Medulla oblongata (tissue), 1 donor: ENCODE measurements at regions not wholly inside any gene's neighbourhood (a gene's known extent, or its start where the extent isn't known, plus 50 kb on each side); places are given as distances from the start of the nearest gene placed in this dataset.
A peak's percentile ranks its signal among the peaks of the same experiment; 100 is the strongest.

Source experiments
- DNase-seq: peaks from one replicate; pipeline ENCODE4 v3.0.0-alpha.2; 2015; ENCODE audit errors: extremely low spot score

DNA sequence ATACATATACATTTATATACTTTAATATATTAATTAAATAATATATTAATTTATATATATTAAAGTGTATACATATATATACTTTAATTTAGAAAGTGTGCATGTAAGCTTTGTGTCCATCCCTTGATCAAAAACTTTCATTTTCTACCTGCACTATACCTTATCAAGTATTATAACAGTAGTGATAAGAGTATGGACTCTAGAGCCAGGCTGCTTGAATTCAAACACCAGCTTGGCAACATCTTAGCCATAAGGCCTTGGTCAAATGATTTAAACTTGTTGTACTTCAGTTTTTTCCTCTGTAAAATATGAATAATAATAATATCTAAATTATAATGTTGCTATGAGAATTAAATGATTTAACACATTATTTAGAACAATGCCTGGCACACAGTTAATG, 327.6 kb upstream of the NECTIN3 start:
- no peak for DNase-seq

DNA sequence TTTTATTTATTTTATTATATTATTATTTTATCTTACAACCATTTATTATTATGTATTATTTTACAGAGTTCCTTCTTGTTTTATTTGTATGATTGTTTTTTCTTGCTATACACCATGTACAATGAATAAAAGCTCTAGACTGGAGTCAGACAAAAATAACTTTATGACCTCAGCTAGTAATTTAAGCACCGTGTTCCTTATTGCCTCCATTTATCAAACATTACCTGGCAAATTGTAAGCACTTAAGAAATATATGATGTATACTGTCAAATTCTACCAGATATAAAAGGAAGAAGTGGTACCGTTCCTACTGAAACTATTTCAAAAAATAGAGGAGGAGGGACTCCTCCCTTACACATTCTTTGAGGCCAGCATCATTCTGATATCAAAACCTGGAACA, 326.9 kb upstream of the NECTIN3 start:
- DNase-seq = no peak

DNA sequence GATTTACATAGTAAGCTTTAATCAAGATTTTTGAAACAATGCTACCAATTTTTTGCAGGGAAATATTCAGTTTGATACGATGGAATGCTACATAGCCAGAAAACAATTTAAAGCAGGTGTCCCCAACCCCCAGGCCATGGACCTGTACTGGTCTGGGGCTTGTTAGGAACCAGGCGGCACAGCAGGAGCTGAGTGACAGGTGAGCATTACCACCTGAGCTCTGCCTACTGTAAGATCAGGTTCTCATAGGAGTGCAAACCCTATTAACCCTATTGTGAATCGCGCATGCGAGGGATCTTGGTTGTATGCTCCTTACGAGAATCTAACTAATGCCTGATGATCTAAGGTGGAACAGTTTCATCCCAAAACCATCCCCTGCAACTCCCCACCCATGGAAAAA, 322.6 kb upstream of the NECTIN3 start:
- DNase-seq = no peak

DNA sequence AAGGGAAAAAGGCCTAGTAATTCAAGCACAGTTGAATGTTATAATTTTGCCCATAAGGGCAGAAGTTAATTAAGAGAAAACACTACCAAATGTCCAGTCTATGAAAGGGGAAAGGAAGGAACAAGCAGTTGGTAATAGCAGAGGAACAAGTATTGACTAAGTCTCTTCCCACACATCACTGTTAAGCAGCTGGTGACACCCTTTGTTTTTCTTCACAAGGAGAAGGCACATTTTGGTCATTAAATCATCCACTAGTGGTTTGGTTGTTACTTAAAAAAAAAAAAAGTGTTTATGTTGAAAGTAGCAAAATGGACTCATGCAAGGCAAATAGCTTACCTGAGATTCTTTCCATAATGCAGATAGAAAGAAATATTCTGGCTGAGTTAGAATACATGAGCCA, 321.4 kb upstream of the NECTIN3 start:
- DNase-seq = no peak

DNA sequence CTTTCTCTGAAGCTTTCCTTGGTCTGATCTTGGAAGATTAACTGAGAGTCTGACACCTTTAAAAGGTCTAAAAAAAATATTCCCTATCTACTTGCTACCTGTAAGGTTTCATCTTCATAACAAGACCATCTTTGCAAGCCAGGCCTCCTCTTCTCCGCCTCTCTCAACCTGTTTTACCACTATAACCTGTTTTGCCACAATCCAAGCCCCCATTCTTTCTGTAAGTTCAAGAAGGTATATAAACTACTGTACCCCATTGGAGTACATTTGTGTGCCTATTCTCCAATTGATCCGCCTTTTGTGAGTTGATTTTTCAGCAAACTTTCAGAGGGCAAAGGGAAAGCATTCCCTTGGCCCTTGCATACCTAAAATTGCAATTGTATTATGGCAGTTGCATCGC, 319.3 kb upstream of the NECTIN3 start:
- no peak for DNase-seq

DNA sequence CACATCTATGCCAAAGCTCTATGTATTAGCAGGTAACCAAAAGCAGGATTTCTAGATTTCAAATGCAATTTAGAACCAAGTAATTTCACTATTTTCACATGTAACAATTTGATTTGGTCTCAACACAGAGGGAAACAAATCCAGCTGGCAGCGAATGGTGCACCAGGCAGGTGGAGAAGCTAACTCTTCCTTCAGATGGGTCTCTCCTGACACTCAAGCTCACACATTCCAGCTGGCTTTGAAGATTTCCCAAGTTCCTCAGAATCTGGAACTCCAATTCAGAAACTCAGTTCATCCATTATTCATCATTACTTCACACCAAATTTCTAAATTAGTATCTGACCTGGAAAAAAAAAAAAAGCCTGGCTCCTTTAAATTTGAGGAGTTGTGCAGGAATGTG, 318.1 kb upstream of the NECTIN3 start:
- DNase-seq = no peak

DNA sequence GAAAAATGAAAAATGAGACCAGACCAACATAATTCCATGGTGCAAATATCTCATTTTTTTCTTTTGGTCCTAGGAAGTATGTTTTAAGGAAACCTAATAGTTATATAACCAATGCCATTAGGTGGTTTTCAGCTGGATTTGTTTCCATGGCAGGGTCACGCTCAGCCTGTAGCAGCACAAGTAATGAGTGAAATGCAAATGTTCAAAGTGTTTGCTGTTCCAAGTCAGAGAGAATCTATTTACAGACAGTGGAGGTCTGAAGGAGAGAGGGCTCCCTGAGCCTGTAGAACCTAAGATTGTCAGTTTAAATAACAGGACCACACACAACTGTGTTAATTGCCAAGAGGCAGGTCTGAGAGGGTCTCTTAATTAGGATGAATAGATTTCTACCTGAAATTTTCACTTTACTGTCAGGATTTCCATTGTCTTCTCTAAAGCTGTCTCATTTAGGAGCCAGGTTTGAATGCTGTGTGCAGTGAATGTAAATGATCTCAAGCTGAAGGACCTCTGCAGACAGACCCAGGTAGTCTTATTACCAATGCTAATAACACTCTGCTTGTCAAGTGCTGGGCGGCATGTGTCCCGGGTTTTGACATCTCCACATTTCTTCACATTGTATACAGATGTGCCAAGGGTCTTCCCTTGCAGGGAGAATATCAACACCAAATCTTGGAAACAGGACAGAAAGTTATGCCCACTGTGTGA, 317.3 kb upstream of the NECTIN3 start:
- peak; percentile 12 for DNase-seq

DNA sequence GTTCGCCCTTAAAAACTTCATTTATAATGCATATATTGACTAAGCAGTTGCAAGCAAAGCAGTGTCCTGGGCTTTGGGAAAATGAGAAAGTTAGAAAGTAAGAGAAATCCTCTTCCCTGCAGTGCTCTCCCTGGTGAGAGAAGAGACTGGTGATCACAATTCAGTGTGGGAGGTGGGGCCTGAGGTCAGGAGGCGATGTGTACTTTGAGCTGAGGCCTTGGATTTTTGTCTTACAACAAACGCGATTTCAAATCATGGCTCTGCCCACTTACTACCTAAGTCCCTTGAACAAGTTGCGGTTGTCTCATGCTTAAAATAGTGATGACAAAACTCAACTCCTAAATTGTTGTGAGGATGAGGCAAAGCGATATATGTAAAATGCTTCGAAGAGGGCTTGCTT, 316.3 kb upstream of the NECTIN3 start:
- DNase-seq = no peak

DNA sequence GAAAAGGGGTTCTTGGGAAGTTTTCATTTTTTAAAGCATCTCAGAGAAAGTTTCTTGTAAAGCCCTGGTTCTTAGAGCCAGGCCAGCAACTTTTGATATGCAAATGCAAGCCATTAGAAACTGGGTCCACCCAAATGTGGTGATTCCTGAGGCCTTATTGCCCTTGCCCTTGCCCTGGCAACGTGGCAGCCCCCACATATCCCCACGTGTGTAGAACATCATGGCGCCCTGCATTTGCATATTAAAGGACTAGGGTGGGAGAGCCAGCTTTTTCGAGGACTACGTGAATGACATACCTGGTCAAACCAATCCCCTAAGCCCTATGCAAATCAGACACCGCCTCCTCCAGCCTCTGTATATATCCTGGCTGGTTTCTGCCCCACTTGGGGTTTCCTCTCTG, 314.9 kb upstream of the NECTIN3 start:
- no peak for DNase-seq

DNA sequence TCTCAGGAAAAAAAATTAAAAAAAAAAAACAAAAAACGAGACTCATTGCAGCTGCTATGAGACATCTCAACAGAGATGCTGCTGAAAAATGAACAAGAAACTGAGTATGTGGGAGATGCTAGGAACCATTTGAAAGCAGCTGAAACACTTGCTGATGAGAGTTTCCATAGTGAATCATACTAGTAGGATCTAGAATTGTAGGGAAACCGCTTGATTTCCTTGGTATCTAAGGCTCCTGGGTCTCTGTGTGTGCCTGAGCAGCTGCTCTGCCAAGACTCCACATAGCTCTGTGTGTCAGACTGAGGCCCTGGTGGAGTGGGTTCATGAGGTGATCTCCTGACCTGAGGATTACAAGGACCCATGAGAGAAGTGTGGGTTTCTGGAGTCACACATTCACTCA, 313.4 kb upstream of the NECTIN3 start:
- DNase-seq = no peak

DNA sequence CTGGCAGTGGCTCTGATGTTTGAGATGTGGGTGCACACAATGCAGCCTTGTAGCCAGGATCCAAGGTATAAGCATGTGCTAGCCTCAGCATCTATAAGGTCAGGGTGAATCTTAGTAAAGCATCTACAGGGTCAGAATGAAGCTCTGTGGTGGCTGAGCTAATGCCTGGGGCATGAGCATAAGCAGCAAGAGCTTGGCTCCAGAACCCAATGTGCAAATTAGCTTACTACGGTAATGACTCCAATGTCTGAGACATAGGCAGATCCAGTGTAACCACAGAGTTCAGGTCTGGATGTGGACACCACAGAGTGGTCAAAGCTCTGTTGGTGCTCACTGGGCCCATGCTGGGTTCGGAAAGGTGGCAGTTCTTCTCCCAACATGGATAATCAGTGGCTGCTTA, 304.5 kb upstream of the NECTIN3 start:
- no peak for DNase-seq

DNA sequence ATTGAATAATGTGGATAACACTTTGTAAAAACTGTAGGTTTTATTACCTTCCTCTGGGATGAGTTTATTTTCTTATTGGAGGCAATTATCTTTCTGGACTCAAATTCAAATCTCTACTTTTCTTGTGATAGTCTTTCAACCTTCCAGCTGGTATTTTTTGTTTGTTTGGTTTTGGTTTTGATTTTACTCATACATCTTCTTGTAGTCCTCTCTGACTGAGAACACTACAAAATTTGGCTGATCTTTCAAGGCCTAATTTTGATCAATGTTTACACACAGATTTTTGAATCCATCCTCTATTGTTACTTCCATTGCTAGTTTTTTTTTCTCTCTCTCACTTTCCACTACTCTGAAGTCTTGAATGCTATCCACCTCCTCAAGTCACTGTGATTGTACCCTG, 303.8 kb upstream of the NECTIN3 start:
- DNase-seq = no peak

DNA sequence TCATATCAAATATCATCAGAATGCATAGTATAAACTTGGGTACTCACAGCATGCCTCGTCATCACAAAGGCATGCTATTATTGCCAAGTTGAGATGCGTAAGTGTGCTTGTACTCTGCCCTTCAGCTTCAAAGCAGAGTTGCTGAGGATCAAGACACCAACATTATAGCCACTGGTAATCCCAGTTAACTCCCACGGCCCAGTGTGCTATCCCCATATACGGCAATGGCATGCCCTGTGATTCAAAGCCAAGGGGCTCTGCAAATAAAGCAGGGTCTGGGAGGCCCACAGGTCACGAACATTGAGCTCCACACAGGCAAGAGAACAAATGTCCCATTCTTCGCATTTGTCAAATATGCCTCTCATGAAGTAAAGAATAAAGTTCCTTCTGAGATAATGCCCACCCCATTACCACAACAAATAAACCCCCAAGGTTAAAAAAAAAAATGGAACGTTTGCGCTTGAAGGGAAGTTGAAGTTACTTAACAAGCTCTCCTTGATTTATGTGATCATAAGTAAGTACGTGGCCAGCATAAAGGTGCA, 298.1 kb upstream of the NECTIN3 start:
- DNase-seq = no peak

DNA sequence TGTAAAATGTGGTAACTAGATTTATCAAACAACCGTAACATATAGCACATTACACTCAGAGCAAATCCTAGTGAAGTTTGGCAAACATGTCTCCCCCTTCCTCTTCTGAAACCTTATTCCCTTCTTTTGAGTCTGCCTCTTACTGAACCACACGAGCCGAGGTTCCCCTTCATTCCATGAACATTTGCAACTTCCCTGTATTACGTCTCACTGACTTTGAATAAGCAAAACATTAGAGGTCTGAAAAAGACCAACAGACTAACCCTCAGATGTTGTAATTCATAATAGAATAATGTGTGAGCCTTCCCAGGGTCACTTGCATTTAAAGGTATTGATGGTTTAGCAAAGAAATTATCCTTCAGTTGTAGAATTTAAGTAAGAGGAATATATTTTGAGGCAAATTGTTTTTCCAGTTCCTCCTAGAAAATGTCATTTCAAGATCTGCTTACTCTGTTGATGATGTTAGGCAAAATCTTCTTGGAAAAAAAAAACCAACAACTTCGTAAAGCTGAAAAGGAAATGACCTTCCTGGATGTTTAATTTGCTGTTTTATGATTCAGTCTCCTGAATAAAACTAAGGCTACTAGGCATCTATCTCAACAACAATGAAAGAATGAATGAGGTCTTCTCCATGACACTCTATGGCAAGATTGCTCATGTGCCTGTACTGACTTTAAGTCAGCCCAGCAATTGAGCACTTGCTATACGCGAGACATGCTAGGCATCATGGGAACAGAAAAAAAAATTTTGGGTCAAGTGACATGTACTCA, 296.9 kb upstream of the NECTIN3 start:
- no peak for DNase-seq

DNA sequence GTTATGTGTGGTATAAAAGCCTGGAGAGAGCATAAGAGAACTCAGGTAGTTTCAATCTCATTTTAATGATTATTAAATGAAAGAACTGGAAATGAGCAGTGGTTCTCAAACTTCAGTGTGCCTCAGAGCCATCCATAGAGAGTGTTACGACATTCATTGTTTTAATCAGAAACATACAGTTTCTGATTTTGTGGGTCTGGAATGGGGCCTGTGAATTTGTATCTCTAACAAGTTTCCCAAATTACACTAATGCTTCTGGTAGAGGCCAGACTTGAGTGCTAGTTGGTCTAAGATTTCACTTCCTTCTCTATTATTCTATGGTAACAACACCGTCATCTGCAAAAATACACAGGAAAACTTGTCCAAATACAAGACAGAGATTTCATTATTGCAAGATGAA, 292.0 kb upstream of the NECTIN3 start:
- no peak for DNase-seq

DNA sequence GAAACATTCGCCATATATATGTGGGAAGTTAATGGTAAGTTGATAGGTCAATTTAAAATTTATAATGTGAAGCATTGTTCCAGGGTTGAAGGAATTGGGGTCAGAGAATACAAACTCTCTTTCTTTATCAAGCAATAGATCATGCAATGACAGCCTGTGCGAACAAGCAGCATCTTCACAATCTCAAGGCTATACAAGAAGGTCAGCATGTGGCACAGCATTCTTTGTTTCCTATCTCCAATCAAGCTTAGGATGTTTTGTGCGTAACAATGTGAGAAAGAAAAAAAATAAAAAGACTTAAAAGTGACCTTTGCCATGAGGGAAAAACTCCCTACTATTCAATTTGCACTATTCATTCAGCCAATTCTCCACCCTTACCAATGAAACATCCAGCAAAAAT, 288.1 kb upstream of the NECTIN3 start:
- no peak for DNase-seq

DNA sequence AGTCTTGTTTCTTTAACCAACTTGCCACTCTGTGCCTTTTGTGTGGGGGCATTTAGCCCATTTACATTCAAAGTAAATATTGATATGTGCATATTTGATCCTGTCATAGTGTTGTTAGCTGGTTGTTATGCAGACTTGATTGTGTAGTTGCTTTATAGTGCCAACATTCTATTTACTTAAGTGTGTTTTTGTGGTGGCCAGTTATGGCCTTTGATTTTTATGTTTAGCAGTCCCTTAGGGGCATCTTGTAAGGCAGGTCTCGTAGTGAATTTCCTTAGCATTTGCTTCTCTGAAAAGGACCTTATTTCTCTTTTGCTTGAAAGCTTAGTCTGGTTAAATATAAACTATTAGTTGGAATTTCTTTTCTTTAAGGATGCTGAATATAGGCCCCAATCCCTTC, 282.8 kb upstream of the NECTIN3 start:
- no peak for DNase-seq

DNA sequence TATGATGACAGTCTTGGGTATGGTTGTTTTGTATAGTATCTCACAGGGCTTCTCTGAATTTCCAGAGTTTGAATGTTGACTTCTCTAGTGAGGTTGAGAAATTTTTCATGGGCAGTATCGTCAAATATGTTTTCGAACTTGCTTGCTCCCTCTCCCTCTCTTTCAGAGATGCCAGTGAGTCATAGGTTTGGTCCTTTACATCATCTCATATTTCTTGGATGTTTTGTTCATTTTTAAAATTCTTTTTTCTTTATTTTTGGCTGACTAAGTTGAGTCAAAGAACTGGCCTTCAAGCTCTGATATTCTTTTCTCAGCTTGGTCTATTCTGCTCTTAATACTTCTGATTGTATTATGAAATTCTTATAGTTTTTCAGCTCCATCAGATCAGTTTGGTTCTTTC, 282.3 kb upstream of the NECTIN3 start:
- no peak for DNase-seq

DNA sequence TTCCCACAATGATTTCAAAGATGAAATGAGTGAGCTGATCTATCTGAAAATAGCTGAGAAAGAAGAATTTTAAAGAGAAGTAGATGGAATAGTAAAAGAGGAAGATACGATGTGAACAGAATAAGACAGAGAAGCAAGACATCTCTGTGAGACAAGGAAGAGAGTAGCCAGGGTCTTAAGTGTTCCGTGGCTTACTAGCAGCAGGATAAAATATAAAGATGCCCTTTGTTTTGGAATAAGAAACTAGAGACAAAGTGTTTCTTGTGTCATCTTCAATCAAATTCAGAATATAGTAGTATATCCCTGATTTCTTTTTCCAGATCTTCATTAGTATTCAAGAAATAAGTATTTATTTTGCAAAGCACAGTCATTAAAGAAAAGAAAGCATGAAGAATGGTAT, 281.0 kb upstream of the NECTIN3 start:
- no peak for DNase-seq

DNA sequence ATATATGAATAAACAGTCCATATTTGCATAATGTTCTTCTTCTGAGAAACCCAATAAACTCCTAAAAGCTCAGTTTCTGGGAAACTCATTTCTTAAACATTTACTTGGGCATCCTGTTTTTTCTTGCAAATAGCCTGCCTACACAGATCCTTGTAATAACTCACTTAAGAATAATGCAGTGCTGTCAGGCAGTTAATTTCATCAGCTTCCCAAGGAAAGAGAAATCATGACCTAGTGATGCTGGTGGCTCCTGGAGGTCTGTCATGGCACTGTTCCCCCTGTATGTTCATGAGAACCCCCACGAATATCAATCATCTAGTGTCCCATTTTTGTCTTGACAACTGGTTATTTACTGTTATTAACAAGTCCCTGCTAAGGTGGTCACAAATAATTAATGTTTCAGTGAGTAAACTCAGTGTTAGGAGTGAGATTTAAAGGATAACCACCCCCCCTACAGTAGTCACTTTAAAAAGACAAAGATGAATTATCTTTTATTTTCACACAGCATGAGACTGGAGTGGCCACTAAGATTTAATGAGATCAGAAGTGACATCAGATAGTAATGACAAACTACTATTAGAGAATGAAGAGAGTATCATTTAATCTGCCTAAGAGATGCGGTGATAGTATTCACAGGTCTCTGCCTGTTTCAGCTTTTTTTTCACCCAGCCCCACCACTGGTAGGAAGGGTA, 279.5 kb upstream of the NECTIN3 start:
- DNase-seq = no peak

DNA sequence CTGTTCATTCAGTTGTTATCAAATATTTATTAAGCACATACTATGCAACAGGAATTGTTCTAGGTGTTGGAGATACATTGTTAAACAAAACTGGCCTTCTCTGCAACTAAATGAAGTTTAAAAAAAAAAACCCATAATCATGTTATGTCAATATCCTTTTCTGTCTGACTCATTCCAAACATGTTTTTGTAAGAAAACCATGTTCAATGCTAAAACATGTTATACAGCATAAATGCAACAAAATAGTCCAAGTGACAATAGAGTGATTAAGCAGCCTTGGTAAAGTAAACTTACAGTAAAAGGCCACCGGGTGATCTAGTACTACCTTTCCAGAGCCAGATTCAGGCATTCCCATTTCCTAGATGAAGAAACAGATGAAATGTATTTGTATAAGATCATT, 278.0 kb upstream of the NECTIN3 start:
- DNase-seq = no peak

DNA sequence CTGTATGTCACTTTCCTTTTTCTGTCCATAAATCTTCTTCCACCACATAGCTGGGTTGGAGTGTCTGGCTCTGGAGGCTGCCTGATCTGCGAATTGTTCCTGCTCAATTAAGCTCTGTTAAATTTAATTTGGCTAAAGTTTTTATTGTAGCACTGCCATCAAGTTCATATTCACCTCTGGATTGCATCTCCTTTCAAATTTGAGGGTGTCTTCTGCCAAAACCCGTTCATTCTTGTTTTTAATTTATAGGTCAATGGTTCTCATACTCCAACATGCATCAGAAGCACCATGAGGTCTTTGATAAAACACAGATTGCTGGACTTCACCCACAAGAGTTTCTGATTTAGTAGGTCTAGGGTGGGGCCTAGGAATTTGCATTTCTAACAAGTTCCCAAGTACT, 276.5 kb upstream of the NECTIN3 start:
- no peak for DNase-seq

DNA sequence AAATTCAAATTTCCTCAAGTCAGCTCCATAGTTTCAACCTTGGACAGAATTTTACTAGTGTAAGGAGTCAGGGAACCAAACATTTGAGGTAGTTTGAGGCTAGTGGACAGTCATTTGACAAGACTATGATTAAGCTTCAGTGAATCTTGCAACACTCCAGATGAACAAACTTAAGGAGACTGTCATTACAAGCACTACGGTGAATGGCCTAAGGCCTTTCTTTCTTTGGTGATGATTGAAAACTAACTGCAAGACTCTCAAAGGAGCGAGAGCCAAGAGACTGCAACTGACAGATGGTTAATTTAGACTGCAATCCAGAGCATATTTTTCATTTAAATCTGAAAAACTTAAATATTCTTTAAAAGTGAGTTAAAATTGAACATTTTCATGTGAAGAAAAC, 272.3 kb upstream of the NECTIN3 start:
- DNase-seq = no peak
